ENCODE measurements at regions not wholly inside any gene's neighbourhood (a gene's known extent, or its start where the extent isn't known, plus 50 kb on each side); places are given as distances from the start of the nearest gene placed in this dataset.

DNA sequence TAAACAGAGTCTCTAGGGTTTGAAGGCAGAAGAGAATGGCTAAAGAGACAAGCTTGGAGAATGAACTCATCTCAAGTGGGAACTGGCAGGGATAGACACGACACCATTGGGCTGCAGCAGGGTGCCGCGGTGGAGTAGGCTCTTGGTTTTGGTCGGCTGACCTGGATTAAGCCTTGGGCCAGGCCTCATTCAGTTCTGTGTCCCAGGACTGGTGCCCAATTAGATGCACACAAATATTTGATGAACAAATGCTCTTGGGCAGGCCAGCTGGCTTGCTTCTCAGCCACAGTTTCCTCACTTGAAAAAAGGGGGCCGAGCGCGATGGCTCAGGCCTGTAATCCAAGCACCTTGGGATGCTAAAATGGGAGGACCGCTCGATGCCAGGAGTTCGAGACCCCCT lies 53.4 kb upstream of the CITED4 start:
- no peak for TF ChIP-seq CTCF (IDR thresholded peaks at IDR 0.05 in 2 of 3, conservative IDR thresholded peaks at IDR 0.05 in 1 of 3; ENCODE audit: insufficient read depth in 2 of 3, low read depth in 1 of 3, low read length in 3 of 3)
- no peak for TF ChIP-seq PHF8 (IDR thresholded peaks at IDR 0.05; ENCODE audit: borderline replicate concordance, low read length)
- no peak for TF ChIP-seq ZHX1 (conservative IDR thresholded peaks at IDR 0.05; ENCODE audit: low read length)
- TF ChIP-seq BMI1 (IDR thresholded peaks at IDR 0.05; ENCODE audit: low read length): no peak
- TF ChIP-seq MLX (CRISPR knock-in tag; conservative IDR thresholded peaks at IDR 0.05): no peak
- no peak for TF ChIP-seq KLF10 (CRISPR knock-in tag; IDR thresholded peaks at IDR 0.05)
- no peak for TF ChIP-seq CHD7 (IDR thresholded peaks at IDR 0.05; ENCODE audit: low read depth, low read length)
- TF ChIP-seq ZNF740 (CRISPR knock-in tag; IDR thresholded peaks at IDR 0.05): no peak
- TF ChIP-seq ZNF740 (tag; IDR thresholded peaks at IDR 0.05): no peak
- no peak for TF ChIP-seq SETDB1 (IDR thresholded peaks at IDR 0.05; ENCODE audit: low read length)
- TF ChIP-seq, protein P1, sequence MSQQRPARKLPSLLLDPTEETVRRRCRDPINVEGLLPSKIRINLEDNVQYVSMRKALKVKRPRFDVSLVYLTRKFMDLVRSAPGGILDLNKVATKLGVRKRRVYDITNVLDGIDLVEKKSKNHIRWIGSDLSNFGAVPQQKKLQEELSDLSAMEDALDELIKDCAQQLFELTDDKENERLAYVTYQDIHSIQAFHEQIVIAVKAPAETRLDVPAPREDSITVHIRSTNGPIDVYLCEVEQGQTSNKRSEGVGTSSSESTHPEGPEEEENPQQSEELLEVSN (IDR thresholded peaks at IDR 0.05; ENCODE audit: borderline replicate concordance in 1 of 2, extremely low read depth in 1 of 2, insufficient read depth in 1 of 2, insufficient read length in 1 of 2, low read depth in 1 of 2, low read length in 1 of 2, poor library complexity in 1 of 2, severe bottlenecking in 1 of 2): no peak
- no peak for TF ChIP-seq BACH1 (tag; IDR thresholded peaks at IDR 0.05)
- TF ChIP-seq POLR2A (conservative IDR thresholded peaks at IDR 0.05): no peak
- no peak for TF ChIP-seq YY1 (IDR thresholded peaks at IDR 0.05; ENCODE audit: borderline replicate concordance in 1 of 3, control insufficient read depth in 1 of 3, extremely low read depth in 1 of 3, insufficient read depth in 3 of 3, insufficient read length in 1 of 3, insufficient replicate concordance in 2 of 3, low read depth in 1 of 3, low read length in 2 of 3)

All from K562 (cell line).